Endometrial microvascular endothelial cells (primary cell): ENCODE measurements at regions not wholly inside any gene's neighbourhood (a gene's known extent, or its start where the extent isn't known, plus 50 kb on each side); places are given as distances from the start of the nearest gene placed in this dataset.

Experiments used
- in situ Hi-C: cut with HindIII; loops from 2 replicates; pipeline ENCODE4 v1.10.0; 2017; ENCODE audit warnings: low sequenced_read_pairs, low pct_unique_long_range_greater_than_20kb; ENCODE audit errors: inconsistent ontology term

GRCh38 chr3:150307311-150308036, 100.6 kb upstream of the TSC22D2 start:
- in situ Hi-C loops, result no loop called here

DNA sequence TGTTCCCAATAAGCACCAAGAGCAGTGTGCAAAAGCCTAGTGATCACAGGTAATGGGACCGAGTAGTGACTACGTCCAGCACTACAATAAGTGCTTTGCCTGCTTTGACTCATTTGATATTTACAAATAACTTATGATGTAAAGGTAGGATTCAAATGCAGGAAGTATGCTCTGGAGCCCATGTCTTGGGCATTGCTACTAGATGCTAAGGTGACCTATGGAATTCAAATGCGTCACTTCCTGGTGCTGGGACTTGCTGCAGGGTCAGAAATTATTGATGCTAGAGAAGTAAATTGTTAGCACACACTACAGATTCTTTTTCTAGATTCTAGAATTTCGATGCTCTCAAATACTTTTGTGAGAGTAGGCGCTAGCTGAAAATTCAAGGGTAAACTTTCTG, 101.2 kb upstream of the TSC22D2 start:
- in situ Hi-C loops, result no loop called here

GRCh38 chr3:150306083-150306482, 102.0 kb upstream of the TSC22D2 start:
- in situ Hi-C loops, result no loop called here

DNA sequence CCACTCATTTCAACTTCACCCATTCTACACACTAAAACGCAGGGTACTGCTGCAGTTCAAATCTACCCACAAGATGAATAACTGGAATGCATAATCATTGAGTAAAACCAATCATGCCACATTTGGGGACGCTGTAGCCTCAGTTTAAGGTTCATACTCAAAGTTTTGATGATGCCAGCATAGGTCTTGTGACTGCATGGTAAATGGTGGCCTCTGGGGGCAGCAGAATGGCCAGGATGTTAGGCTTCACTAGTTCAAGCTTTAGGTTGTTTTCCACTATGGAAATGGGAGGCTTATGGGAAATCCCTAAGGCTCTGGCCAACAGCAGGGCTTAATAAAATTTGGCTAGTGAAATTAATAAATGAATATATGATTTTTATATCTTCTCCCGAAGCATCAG, 104.3 kb upstream of the TSC22D2 start:
- in situ Hi-C loops, result no loop called here

DNA sequence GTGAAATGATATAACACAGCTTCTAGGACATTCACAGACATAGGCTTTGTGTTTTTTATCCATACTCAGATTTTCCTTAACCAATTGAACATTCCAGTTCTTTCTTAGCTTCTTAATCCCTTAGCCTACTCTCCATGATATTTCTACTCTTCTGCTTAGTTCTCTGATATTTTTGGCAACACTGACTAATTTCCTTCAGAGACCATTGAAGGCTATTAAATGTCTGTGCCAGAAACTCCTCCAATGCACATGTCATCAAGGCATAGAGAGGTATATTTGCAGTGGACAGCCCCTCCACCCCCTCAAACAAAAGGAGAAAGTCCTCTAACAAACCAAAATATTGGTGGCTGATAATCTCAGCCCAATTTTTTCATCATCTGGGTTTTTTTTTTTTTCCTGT, 105.9 kb upstream of the TSC22D2 start:
- in situ Hi-C loops, result no loop called here

- in situ Hi-C loops, result no loop called here
Observed at GRCh38 chr3:150300852-150301517, 107.1 kb upstream of the TSC22D2 start.

DNA sequence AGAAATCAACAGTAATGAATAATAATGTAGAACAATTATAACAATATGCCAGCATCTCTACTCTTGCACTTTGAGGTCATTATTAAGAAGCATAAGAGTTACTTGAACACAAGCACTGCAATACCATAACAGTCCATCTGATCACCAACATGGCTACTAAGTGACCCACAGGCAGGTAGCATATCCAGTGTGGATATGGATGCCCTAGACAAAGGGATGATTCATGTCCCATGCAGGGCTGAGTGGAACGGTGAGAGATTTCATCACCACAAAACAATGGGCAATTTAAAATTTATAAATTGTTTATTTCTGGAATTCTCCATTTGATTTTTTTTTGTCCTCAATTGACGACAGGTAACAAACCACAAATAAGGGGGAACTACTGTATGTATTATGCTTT, 107.7 kb upstream of the TSC22D2 start:
- in situ Hi-C loops, result no loop called here

DNA sequence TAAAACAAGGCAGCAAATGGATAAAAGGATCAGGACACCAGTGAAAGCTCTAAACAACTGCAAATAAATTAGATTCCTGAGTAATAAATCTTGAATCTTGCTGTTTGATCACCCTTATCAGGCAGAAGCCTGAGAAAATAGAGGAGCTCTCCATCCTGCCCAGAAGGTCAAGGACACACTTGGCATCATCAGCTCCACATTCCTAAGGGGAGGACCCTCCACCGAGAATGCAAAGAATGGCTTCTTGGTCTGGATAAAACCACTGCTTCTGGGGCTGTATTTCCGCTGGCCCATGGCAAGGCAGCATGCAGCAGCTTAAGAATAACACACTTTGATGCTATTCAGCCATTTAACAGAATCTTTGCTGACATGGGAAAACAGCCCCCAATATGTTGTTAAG, 108.9 kb upstream of the TSC22D2 start:
- in situ Hi-C loops, result no loop called here

- in situ Hi-C loops, result no loop called here
Observed at GRCh38 chr3:150296966-150297365, 111.1 kb upstream of the TSC22D2 start.

GRCh38 chr3:150296123-150296735, 111.9 kb upstream of the TSC22D2 start:
- in situ Hi-C loops, result no loop called here

DNA sequence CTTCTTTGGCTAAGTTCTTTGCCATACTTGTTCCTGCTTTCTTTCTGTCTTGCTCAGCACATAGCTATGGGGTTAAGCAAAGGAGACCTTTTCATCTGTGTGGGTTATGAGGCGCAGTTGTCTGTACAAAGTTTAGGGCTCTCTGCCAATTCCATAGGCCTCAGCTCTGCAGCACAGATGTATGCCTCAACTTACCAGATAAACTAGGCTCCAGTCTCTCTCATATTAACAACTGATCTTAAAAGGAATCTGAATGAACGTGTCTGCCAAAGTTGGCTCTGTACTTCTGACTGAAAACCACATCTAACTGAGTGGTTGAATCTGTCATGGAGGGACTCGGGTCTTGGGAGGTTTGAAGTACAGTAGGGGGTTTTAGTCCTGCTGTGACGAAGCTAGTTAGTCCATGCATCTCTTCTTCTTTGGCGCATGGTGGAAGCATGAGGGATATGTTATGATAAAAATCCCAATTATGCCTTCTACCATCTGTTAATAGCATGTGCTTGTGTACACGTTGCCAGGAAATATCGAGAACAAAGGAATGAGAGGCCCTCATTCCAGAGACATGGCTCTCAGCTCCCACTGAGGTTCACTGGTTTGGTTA, 114.6 kb upstream of the TSC22D2 start:
- in situ Hi-C loops, result no loop called here

DNA sequence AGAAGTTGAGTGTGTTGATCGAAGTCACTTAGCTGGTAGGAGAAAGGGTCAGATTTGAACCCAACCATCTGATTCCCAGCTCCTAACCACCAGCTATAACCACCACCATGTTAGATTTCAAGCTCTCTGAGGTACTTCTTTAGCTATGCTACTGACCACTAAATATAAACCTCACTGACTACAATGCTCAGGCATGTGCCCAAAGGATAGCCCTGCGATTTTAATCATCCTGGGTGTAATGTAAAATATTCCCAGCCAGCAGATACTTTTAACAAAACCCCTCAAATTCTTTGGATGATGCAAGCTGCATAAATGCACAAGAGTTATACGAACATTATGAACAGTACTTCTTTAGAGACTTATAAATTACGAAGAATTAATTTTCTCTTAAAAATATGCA, 115.2 kb upstream of the TSC22D2 start:
- in situ Hi-C loops, result no loop called here

DNA sequence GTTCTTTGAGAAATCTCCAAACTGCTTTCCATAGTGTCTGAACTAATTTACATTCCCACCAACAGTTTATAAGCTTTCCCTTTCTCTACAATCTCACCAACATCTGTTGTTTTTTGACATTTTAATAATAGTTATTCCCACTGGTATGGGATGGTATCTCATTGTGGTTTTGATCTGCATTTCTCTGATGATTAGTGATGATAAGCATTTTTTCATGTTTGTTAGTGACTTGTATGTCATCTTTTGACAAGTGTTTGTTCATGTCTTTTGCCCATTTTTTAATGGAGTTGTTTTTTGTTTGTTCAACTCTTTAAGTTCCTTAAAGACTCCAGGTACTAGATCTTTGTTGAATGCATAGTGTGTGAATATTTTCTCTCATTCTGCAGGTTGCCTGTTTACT, 116.6 kb upstream of the TSC22D2 start:
- in situ Hi-C loops, result no loop called here

- in situ Hi-C loops, result no loop called here
Observed at GRCh38 chr3:150286390-150287147, 121.5 kb upstream of the TSC22D2 start.

GRCh38 chr3:150285601-150286000, 122.5 kb upstream of the TSC22D2 start:
- in situ Hi-C loops, result no loop called here

- in situ Hi-C loops, result no loop called here
Observed at GRCh38 chr3:150278843-150279381, 129.2 kb upstream of the TSC22D2 start.

DNA sequence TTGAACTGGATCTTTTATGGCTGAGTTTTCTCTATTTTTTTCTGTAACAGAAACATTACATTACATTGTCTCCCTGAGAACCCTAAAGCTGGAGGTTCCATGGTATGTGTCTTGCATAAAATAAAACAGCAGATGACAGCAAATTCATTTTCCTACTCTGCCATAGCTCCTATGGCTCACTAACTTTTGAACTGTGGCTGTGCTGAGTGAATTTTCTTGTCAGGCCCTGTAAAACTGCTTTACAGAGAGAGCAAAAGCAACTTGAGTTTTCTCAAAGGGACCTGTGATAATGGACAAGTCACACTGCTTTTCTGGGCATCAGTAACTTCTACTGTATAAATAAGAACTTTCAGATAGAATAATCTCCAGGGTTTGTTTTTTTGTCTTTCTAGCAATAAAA, 129.9 kb upstream of the TSC22D2 start:
- in situ Hi-C loops, result no loop called here

DNA sequence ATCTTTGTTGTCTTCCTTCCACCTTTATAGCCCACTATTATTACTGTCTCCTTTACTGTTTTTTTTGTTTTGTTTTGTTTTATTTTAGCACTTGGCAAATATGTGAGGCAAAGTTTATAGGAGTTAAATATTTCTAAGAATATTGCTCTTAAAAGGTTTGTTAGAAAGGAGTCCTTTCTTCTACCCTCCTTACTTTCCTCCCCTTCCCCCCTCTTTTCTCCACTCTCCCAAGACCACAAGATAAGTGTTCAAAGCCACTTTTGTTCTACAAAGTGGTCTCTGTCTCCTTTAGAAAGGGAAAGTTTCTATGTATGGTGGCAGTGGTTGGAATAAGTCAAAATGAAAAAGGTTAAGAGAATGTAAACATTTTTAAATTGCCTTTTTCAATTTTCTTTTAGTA, 130.7 kb upstream of the TSC22D2 start:
- in situ Hi-C loops, result no loop called here

- in situ Hi-C loops, result no loop called here
Observed at GRCh38 chr3:150275941-150276340, 132.2 kb upstream of the TSC22D2 start.
